ENCODE measurements at regions not wholly inside any gene's neighbourhood (a gene's known extent, or its start where the extent isn't known, plus 50 kb on each side); places are given as distances from the start of the nearest gene placed in this dataset.
"Not testable (repeated sequence)": the region's sequence is repeated elsewhere in the genome, so short reads cannot be mapped to it uniquely, and the experiment has no call there.

- H3K4me1 Mint-ChIP-seq, result no peaks in the 10 kb centered on the region
- H3K4me3 Mint-ChIP-seq, result no peak overlapping the region
- no peaks in the 10 kb centered on the region for H3K9me3 Mint-ChIP-seq
- DNase-seq, result no peak
- H3K27me3 Mint-ChIP-seq, result no peaks in the 10 kb centered on the region
- peaks cover 2% of the 10 kb centered on the region for H3K36me3 Mint-ChIP-seq
- H3K27ac Mint-ChIP-seq, result no peak overlapping the region
Measured at GRCh38 chrX:74138943-74139342, 165.0 kb upstream of the ZCCHC13 start.

- no peaks in the 10 kb centered on the region for H3K36me3 Mint-ChIP-seq
- H3K27ac Mint-ChIP-seq, result no peak overlapping the region
- no peaks in the 10 kb centered on the region for H3K4me1 Mint-ChIP-seq
- H3K27me3 Mint-ChIP-seq, result no peaks in the 10 kb centered on the region
- no peak for DNase-seq
- no peak overlapping the region for H3K4me3 Mint-ChIP-seq
- no peaks in the 10 kb centered on the region for H3K9me3 Mint-ChIP-seq
Measured at GRCh38 chrX:74133156-74133796, 170.7 kb upstream of the ZCCHC13 start.

- H3K9me3 Mint-ChIP-seq, result no peaks in the 10 kb centered on the region
- H3K4me3 Mint-ChIP-seq, result no peak overlapping the region
- no peaks in the 10 kb centered on the region for H3K4me1 Mint-ChIP-seq
- H3K27me3 Mint-ChIP-seq, result no peaks in the 10 kb centered on the region
- no peak for DNase-seq
- H3K36me3 Mint-ChIP-seq, result no peaks in the 10 kb centered on the region
- H3K27ac Mint-ChIP-seq, result no peak overlapping the region
Measured at GRCh38 chrX:74132280-74132679, 171.7 kb upstream of the ZCCHC13 start.

DNA sequence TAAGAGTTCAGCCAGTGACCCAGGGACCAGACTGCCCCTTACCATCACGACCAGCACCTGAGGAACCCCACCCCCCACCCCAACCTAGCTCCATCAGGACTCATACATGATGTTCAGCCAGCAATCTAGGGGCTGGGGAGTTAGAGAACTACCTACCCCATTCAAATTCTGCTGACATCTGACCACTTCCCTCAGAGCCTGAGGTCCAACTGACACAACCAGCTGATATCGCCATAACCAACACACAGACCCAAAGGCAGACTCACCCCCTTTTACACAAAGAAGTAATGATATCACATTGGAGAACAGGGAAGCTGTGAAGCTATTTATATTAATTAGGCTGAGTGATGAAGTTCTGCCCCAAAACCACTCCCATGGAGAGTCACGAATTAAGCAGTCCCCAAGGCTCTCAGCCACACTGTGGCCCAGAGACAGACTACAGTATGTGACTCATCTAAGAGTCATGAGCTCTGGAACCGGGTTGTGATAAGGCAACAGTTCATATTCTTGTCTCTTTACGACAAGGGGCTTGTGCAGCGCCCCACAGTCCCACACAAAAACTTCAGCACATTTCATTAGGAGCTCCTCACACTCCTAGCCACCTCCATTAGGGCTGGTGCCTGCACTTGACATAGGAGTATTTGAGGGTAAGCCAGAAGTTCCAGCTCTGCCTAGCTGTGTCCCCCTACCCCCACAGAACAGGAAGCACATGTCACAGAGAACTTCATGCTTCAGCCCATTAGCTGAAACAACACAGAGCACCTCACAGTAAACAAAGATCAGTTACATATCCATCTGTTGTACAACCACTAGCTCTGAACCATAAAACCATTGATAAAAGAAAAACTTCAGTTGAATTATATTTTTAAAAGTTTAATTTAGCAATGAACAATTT, 184.7 kb upstream of the ZCCHC13 start:
- no peak overlapping the region for H3K27ac Mint-ChIP-seq
- no peak for DNase-seq
- H3K4me3 Mint-ChIP-seq, result no peak overlapping the region
- no peaks in the 10 kb centered on the region for H3K36me3 Mint-ChIP-seq
- no peaks in the 10 kb centered on the region for H3K9me3 Mint-ChIP-seq
- no peaks in the 10 kb centered on the region for H3K4me1 Mint-ChIP-seq
- no peaks in the 10 kb centered on the region for H3K27me3 Mint-ChIP-seq

GRCh38 chrX:74117962-74118902, 185.7 kb upstream of the ZCCHC13 start:
- Mint-ChIP-seq H3K9me3 (no peaks in the 10 kb centered on the region), H3K27ac (no peak overlapping the region), H3K27me3 (no peaks in the 10 kb centered on the region), H3K36me3 (no peaks in the 10 kb centered on the region), H3K4me1 (no peaks in the 10 kb centered on the region), H3K4me3 (no peak overlapping the region)
- no peak for DNase-seq

GRCh38 chrX:74111245-74111644, 192.7 kb upstream of the ZCCHC13 start:
- H3K36me3 Mint-ChIP-seq, result peaks cover 8% of the 10 kb centered on the region
- H3K27me3 Mint-ChIP-seq, result no peaks in the 10 kb centered on the region
- H3K4me1 Mint-ChIP-seq, result no peaks in the 10 kb centered on the region
- H3K9me3 Mint-ChIP-seq, result peaks cover 4% of the 10 kb centered on the region
- DNase-seq, result no peak
- no peak overlapping the region for H3K4me3 Mint-ChIP-seq
- no peak overlapping the region for H3K27ac Mint-ChIP-seq

- H3K9me3 Mint-ChIP-seq, result peaks cover 4% of the 10 kb centered on the region
- no peak for DNase-seq
- no peak overlapping the region for H3K27ac Mint-ChIP-seq
- no peak overlapping the region for H3K4me3 Mint-ChIP-seq
- H3K36me3 Mint-ChIP-seq, result peaks cover 8% of the 10 kb centered on the region
- H3K27me3 Mint-ChIP-seq, result no peaks in the 10 kb centered on the region
- no peaks in the 10 kb centered on the region for H3K4me1 Mint-ChIP-seq
Measured at GRCh38 chrX:74107666-74108065, 196.3 kb upstream of the ZCCHC13 start.

- H3K36me3 Mint-ChIP-seq, result peaks cover 8% of the 10 kb centered on the region
- H3K9me3 Mint-ChIP-seq, result no peaks in the 10 kb centered on the region
- no peaks in the 10 kb centered on the region for H3K4me1 Mint-ChIP-seq
- no peak overlapping the region for H3K27ac Mint-ChIP-seq
- H3K27me3 Mint-ChIP-seq, result no peaks in the 10 kb centered on the region
- no peak overlapping the region for H3K4me3 Mint-ChIP-seq
- DNase-seq, result no peak
Measured at GRCh38 chrX:74104356-74105015, 199.5 kb upstream of the ZCCHC13 start.

DNA sequence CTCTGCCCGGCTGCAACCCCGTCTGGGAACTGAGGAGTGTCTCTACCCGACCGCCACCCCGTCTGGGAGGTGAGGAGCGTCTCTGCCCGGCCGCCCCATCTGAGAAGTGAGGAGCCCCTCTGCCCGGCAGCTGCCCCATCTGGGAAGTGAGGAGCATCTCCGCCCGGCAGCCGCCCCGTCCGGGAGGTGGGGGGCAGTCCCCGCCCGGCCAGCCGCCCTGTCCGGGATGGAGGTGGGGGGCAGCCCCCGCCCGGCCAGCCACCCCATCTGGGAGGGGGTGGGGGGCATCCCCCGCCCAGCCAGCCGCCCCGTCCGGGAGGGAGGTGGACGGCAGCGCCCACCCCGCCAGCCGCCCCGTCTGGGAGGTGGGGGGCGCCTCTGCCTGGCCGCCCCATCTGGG, 205.6 kb upstream of the ZCCHC13 start:
- H3K27ac Mint-ChIP-seq, H3K27me3 Mint-ChIP-seq, H3K9me3 Mint-ChIP-seq, DNase-seq, H3K4me3 Mint-ChIP-seq, H3K4me1 Mint-ChIP-seq, H3K36me3 Mint-ChIP-seq: not testable (repeated sequence)

DNA sequence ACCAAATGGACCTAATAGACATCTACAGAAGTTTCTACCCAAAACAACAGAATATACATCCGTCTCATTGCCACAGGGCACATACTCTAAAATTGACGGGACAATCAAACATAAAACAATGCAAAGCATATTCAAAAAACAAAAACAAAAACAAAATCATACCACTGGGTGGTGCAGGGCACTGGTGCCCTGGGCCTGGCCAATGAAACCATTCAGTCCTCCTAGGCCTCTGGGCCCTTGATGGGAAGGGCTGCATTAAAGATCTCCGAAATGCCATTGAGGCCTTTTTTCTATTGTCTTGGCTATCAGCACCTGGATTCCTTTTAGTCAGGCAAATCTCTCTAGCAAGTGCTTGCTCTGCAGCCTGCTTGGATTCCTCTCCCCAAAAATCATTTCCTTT, 213.9 kb upstream of the ZCCHC13 start:
- no peak overlapping the region for H3K27ac Mint-ChIP-seq
- H3K9me3 Mint-ChIP-seq, result peaks cover 13% of the 10 kb centered on the region
- H3K4me3 Mint-ChIP-seq, result no peak overlapping the region
- DNase-seq, result no peak
- peaks cover 18% of the 10 kb centered on the region for H3K36me3 Mint-ChIP-seq
- no peaks in the 10 kb centered on the region for H3K4me1 Mint-ChIP-seq
- H3K27me3 Mint-ChIP-seq, result no peaks in the 10 kb centered on the region

- DNase-seq, result no peak
- Mint-ChIP-seq H3K27me3 (no peaks in the 10 kb centered on the region), H3K27ac (no peak overlapping the region), H3K4me3 (no peak overlapping the region), H3K9me3 (peaks cover 10% of the 10 kb centered on the region), H3K36me3 (peaks cover 19% of the 10 kb centered on the region), H3K4me1 (no peaks in the 10 kb centered on the region)
Measured at GRCh38 chrX:74085642-74086236, 218.2 kb upstream of the ZCCHC13 start.

DNA sequence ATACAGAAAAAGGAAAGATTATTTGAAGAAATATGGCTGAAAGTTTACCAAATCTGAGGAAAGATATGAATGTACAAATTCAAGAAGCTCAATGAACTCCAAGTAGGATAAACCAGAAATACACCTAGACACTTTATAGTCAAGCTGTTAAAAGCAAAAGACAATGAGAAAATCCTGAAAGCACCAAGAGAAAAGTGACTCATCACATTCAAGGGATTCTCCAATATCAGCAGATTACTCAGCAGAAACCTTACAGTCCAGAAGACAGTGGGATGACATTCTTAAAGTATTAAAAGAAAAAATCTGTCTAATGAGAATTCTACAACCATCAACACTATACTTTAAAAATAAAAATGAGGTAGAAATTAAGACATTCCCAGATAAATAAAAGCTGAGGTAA, 223.8 kb upstream of the ZCCHC13 start:
- Mint-ChIP-seq H3K36me3 (peaks cover 7% of the 10 kb centered on the region), H3K9me3 (peaks cover 13% of the 10 kb centered on the region), H3K27ac (no peak overlapping the region), H3K4me1 (no peaks in the 10 kb centered on the region), H3K4me3 (no peak overlapping the region), H3K27me3 (no peaks in the 10 kb centered on the region)
- DNase-seq, result no peak

DNA sequence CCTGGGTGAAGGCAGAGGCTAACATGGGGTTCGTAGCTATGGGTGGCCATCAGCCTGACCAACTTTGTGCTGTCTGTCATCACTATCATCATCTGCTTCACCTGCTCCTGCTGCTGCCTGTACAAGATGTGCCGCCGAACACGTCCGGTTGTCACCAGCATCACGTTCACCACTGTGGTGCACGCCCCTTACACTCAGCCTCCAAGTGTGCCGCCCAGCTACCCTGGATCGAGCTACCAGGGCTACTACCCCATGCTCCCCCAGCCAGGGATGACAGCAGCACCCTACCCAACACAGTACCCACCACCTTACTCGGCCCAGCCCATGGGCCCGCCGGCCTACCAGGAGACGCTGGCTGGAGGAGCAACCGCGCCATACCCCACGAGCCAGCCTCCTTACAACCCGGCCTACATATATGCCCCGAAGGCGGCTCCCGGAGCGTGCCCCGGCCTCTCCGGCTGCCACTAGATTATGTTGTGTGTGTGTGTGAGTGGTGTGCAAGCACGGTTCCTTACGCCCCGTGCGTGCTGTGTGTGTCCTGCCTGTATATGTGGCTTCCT, 213.4 kb upstream of the XIST start:
- H3K36me3 Mint-ChIP-seq, result peaks cover 10% of the 10 kb centered on the region
- DNase-seq, result no peak

More for the DNA sequence above, 213.4 kb upstream of the XIST start:
- Mint-ChIP-seq H3K4me3 (no peak overlapping the region), H3K9me3 (peaks cover 8% of the 10 kb centered on the region), H3K27ac (no peak overlapping the region), H3K27me3 (no peaks in the 10 kb centered on the region), H3K4me1 (peaks cover 5% of the 10 kb centered on the region)

All from activated naive CD8-positive, alpha-beta T cell treated with anti-CD3 and anti-CD28 coated beads for 36 hours (primary cell).